Choroid plexus epithelial cell (primary cell): ENCODE measurements at regions not wholly inside any gene's neighbourhood (a gene's known extent, or its start where the extent isn't known, plus 50 kb on each side); places are given as distances from the start of the nearest gene placed in this dataset.

Experiments
- DNase-seq: peaks from one replicate; pipeline ENCODE4 v3.0.0-alpha.2; 2010; ENCODE audit warnings: low read depth
- H3K4me3 ChIP-seq: 2 replicates; pipeline ENCODE4 v1.5.1; 2011; ENCODE audit warnings: low read depth, mild to moderate bottlenecking, control low read depth, low read length, moderate library complexity
- CTCF ChIP-seq: conservative IDR thresholded peaks from 2 replicates; pipeline ENCODE4 v1.5.1; 2011; ENCODE audit warnings: low read depth, mild to moderate bottlenecking, control low read depth, inconsistent platforms, low read length, moderate library complexity

GRCh38 chr11:104695065-104695463, 203.2 kb downstream of the CASP12 start:
- TF ChIP-seq CTCF: no peak
- no peak overlapping the region for H3K4me3 ChIP-seq
- DNase-seq: no peak

DNA sequence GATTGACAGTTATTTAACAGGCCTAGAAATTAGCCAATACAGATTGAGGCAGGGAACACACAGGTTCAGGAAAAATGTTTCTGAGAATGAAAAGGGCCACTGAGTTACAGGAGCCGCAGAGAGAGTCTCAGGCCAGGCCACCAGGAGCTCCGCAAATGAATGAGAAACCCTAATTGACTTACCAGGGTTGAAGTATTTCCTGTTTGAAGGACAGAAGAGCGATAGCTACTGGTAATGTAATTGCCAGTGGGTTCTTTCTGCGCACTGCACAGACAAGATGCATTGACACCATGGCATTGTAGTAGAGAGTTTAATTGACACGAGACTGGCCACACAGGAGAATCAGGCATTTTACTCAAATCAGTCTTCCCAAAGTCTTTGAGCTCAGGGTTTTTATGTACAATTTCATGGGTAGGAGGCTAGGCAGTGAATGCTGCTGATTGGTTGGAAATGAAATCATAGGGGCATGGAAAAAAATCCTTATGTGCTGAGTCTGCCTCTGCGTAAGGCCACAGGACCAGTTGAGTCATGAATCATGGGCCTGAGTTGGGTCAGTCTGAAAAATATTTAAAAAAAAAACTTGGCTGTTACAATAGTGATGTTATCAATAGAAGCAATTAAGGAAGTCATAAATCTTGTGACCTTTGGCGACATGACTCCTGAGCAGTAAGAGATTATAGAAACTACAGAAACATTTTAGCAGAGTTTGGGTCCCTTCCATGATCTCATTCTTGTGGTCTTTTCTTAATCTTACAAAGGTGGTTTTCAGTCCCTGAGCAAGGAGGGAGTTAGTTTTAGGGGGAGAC, 203.8 kb downstream of the CASP12 start:
- DNase-seq: peak; percentile 62
- no peak for TF ChIP-seq CTCF
- no peak overlapping the region for H3K4me3 ChIP-seq

- no peak for TF ChIP-seq CTCF
- H3K4me3 ChIP-seq: no peak overlapping the region
These were observed 205.5 kb downstream of the CASP12 start for GRCh38 chr11:104692751-104693150.

GRCh38 chr11:104691129-104691528, 207.1 kb downstream of the CASP12 start:
- no peak for DNase-seq
- no peak for TF ChIP-seq CTCF
- H3K4me3 ChIP-seq: no peak overlapping the region

More at GRCh38 chr11:104692751-104693150, 205.5 kb downstream of the CASP12 start:
- DNase-seq: no peak

- no peak for TF ChIP-seq CTCF
- H3K4me3 ChIP-seq: no peak overlapping the region
- no peak for DNase-seq
These were observed 208.0 kb downstream of the CASP12 start for GRCh38 chr11:104690241-104690640.

GRCh38 chr11:104688731-104689130, 209.5 kb downstream of the CASP12 start:
- no peak for TF ChIP-seq CTCF
- no peak overlapping the region for H3K4me3 ChIP-seq
- no peak for DNase-seq

GRCh38 chr11:104682206-104682605, 216.1 kb downstream of the CASP12 start:
- TF ChIP-seq CTCF: no peak
- DNase-seq: no peak
- H3K4me3 ChIP-seq: no peak overlapping the region
